GM23248 (cell line): ENCODE measurements at regions not wholly inside any gene's neighbourhood (a gene's known extent, or its start where the extent isn't known, plus 50 kb on each side); places are given as distances from the start of the nearest gene placed in this dataset.
"Not testable (repeated sequence)": the region's sequence is repeated elsewhere in the genome, so short reads cannot be mapped to it uniquely, and the experiment has no call there.

Source experiments
- DNase-seq: peaks from one replicate; pipeline ENCODE4 v3.0.0-alpha.2; 2015
- H2AFZ ChIP-seq: fragments of 200-600 bp; sonication (generic); 2 replicates; pipeline ENCODE4 v1.6.1; 2016; ENCODE audit warnings: antibody characterized with exemption
- H3F3A ChIP-seq: fragments of 200-600 bp; sonication (generic); 2 replicates; pipeline ENCODE4 v1.6.1; 2016; ENCODE audit warnings: mild to moderate bottlenecking, antibody characterized with exemption, mixed run types; ENCODE audit not compliant: insufficient read depth
- H3K27ac ChIP-seq: fragments of 200-600 bp; sonication (generic); 2 replicates; pipeline ENCODE4 v1.5.1; 2016; ENCODE audit warnings: mild to moderate bottlenecking
- H3K27me3 ChIP-seq: fragments of 200-600 bp; sonication (generic); replicated peaks from 2 replicates; pipeline ENCODE4 v1.6.1; 2016; ENCODE audit warnings: mild to moderate bottlenecking; ENCODE audit not compliant: insufficient read depth
- H3K36me3 ChIP-seq: fragments of 200-600 bp; sonication (generic); 2 replicates; pipeline ENCODE4 v1.6.1; 2016; ENCODE audit warnings: low read depth, mild to moderate bottlenecking
- H3K4me1 ChIP-seq: fragments of 200-600 bp; sonication (generic); 2 replicates; pipeline ENCODE4 v1.6.1; 2016; ENCODE audit warnings: mild to moderate bottlenecking; ENCODE audit not compliant: insufficient read depth
- H3K4me2 ChIP-seq: fragments of 200-600 bp; sonication (generic); one replicate; pipeline ENCODE4 v1.6.1; 2016; ENCODE audit warnings: mild to moderate bottlenecking; ENCODE audit not compliant: unreplicated experiment
- H3K4me3 ChIP-seq: fragments of 200-600 bp; sonication (generic); 2 replicates; pipeline ENCODE4 v1.5.1; 2016; ENCODE audit warnings: mild to moderate bottlenecking
- H3K79me2 ChIP-seq: fragments of 200-600 bp; sonication (generic); 2 replicates; pipeline ENCODE4 v1.6.1; 2016; ENCODE audit warnings: mild to moderate bottlenecking; ENCODE audit not compliant: insufficient read depth
- H3K9ac ChIP-seq: fragments of 200-600 bp; sonication (generic); 2 replicates; pipeline ENCODE4 v1.6.1; 2016; ENCODE audit warnings: mild to moderate bottlenecking
- H3K9me2 ChIP-seq: fragments of 200-600 bp; sonication (generic); 2 replicates; pipeline ENCODE4 v1.6.1; 2016; ENCODE audit warnings: mixed run types, mild to moderate bottlenecking, moderate library complexity; ENCODE audit not compliant: insufficient read depth
- H3K9me3 ChIP-seq: fragments of 200-600 bp; sonication (generic); one replicate; pipeline ENCODE4 v1.6.1; 2017; ENCODE audit warnings: low read depth
- H4K20me1 ChIP-seq: fragments of 200-600 bp; sonication (generic); 2 replicates; pipeline ENCODE4 v1.6.0; 2016; ENCODE audit not compliant: insufficient read depth
- EZH2 ChIP-seq: fragments of 200-600 bp; sonication (generic); IDR thresholded peaks from 2 replicates; pipeline ENCODE4 v1.6.1; 2018; ENCODE audit warnings: antibody characterized with exemption, mild to moderate bottlenecking; ENCODE audit not compliant: insufficient read depth, poor library complexity, severe bottlenecking
- EZH2phosphoT487 ChIP-seq: fragments of 200-600 bp; sonication (generic); IDR thresholded peaks from 2 replicates; pipeline ENCODE4 v1.6.1; 2018; ENCODE audit warnings: antibody characterized with exemption, moderate library complexity, mild to moderate bottlenecking, low read depth; ENCODE audit not compliant: insufficient read depth
- WGBS, 2 experiments: methylation state at CpG; one replicate each; pipeline ENCODE4 v1.1.6; 2015 to 2017; ENCODE audit warnings: low lambda C conversion rate in 2 of 2, low coverage in 1 of 2; ENCODE audit errors: missing lambda C conversion rate in 2 of 2; 5-methylcytosine and 5-hydroxymethylcytosine counted together
- in situ Hi-C: fragments of 300-500 bp; cut with MboI; formaldehyde crosslinking; loops from 2 replicates; pipeline ENCODE4 v1.15.0; 2020

GRCh38 chr9:88266416-88266815 lies 121.8 kb upstream of the SPIN1 start:
- no peaks in the 10 kb centered on the region for H3K27me3 ChIP-seq
- no peak overlapping the region for H3K4me3 ChIP-seq
- H3K9me3 ChIP-seq, result no peaks in the 10 kb centered on the region
- peaks cover 10% of the 10 kb centered on the region for H3K4me1 ChIP-seq
- WGBS, 2 experiments, result 53 to 61% methylated on average over 2 of the region's 2 CpGs
- H3K9ac ChIP-seq, result no peak overlapping the region
- TF ChIP-seq EZH2, result no peak
- no peak for TF ChIP-seq EZH2phosphoT487
- no peaks in the 10 kb centered on the region for H3K36me3 ChIP-seq
- no peaks in the 10 kb centered on the region for H3K79me2 ChIP-seq
- in situ Hi-C loops, result no loop called here
- DNase-seq, result no peak
- no peaks in the 10 kb centered on the region for H3K9me2 ChIP-seq
- no peak overlapping the region for H3K27ac ChIP-seq
- H2AFZ ChIP-seq, result no peak overlapping the region
- no peak overlapping the region for H3K4me2 ChIP-seq
- H3F3A ChIP-seq, result no peaks in the 10 kb centered on the region
- no peaks in the 10 kb centered on the region for H4K20me1 ChIP-seq

DNA sequence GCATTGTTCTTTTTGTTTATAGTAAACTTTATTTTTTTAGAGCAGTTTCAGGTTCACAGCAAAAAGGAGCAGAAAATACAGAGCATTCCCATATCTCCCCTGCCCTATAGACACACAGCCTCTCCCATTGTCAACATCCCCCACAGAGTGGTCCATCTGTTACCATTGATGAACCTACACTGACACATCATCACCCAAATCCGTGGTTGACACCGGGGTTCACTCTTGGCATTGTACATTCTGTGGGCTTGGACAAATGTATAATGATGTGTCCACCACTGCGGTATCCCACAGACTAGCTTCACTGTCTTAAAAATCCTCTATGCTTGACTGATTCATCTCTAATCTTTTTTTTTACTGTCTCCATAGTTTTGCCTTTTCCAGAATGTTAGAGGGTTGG lies 120.7 kb upstream of the SPATA31C2 start:
- H3K4me3 ChIP-seq, result no peak overlapping the region; the same call in 1 of the 2 replicates
- no peak overlapping the region for H3K4me2 ChIP-seq
- no peak overlapping the region for H2AFZ ChIP-seq
- H3K9ac ChIP-seq, result no peak overlapping the region
- no peak for TF ChIP-seq EZH2
- TF ChIP-seq EZH2phosphoT487, result no peak
- no peaks in the 10 kb centered on the region for H3K36me3 ChIP-seq
- DNase-seq, result no peak
- H3F3A ChIP-seq, result no peaks in the 10 kb centered on the region
- 67 to 82% methylated on average over 3 of the region's 3 CpGs for WGBS, 2 experiments
- no peaks in the 10 kb centered on the region for H3K79me2 ChIP-seq
- no peaks in the 10 kb centered on the region for H4K20me1 ChIP-seq
- H3K4me1 ChIP-seq, result peaks cover 9% of the 10 kb centered on the region
- no peak overlapping the region for H3K27ac ChIP-seq
- no peaks in the 10 kb centered on the region; the same call in 1 of the 2 replicates for H3K27me3 ChIP-seq
- in situ Hi-C loops, result no loop called here
- no peaks in the 10 kb centered on the region for H3K9me2 ChIP-seq
- H3K9me3 ChIP-seq, result no peaks in the 10 kb centered on the region

DNA sequence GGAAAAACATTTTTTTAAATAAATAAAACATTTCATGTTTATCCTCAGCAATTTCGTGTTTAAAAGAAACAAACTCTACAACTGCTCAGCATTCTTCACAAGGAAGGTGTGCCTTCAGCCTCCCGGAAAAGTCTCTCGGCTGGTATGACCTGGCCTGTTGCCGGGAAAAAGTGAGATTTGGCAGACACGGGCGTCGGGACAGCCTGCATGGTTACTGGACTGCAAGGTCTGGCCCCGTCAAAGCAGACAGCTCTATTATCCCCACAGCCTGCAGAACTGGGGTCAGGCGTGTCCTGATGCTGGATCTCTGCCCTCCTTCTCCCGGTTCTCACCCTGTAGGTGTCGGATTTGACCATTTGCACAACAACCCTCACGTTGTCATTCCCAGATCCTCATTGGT lies 120.3 kb upstream of the SPATA31C2 start:
- peak; percentile 46 for DNase-seq
- TF ChIP-seq EZH2phosphoT487 (no peak), EZH2 (no peak)
- Histone ChIP-seq H3K36me3 (no peaks in the 10 kb centered on the region), H3K9ac (no peak overlapping the region), H3K27ac (no peak overlapping the region), H4K20me1 (no peaks in the 10 kb centered on the region), H3K4me1 (peaks cover 9% of the 10 kb centered on the region), H2AFZ (no peak overlapping the region), H3K9me3 (no peaks in the 10 kb centered on the region), H3F3A (no peaks in the 10 kb centered on the region), H3K79me2 (no peaks in the 10 kb centered on the region), H3K4me3 (no peak overlapping the region; the same call in 1 of the 2 replicates), H3K4me2 (peak overlapping the region; percentile 27), H3K9me2 (no peaks in the 10 kb centered on the region), H3K27me3 (no peaks in the 10 kb centered on the region; the same call in 1 of the 2 replicates)
- in situ Hi-C loops, result no loop called here
- WGBS, 2 experiments, result 4 to 7% methylated on average over 12 of the region's 12 CpGs

- Histone ChIP-seq H2AFZ (no peak overlapping the region), H3K4me1 (peaks cover 9% of the 10 kb centered on the region), H3F3A (no peaks in the 10 kb centered on the region), H3K9me3 (no peaks in the 10 kb centered on the region), H3K9me2 (no peaks in the 10 kb centered on the region), H3K4me3 (no peak overlapping the region; the same call in 1 of the 2 replicates), H4K20me1 (no peaks in the 10 kb centered on the region), H3K36me3 (no peaks in the 10 kb centered on the region), H3K9ac (no peak overlapping the region), H3K27me3 (no peaks in the 10 kb centered on the region; the same call in 1 of the 2 replicates), H3K4me2 (peak overlapping the region; percentile 27), H3K79me2 (no peaks in the 10 kb centered on the region), H3K27ac (no peak overlapping the region)
- TF ChIP-seq EZH2phosphoT487, result no peak
- TF ChIP-seq EZH2, result no peak
- 10 to 17% methylated on average over 2 of the region's 2 CpGs for WGBS, 2 experiments
- DNase-seq, result peak; percentile 66
- in situ Hi-C loops, result no loop called here
Measured at GRCh38 chr9:88258024-88258423, 119.7 kb upstream of the SPATA31C2 start.

GRCh38 chr9:88256216-88256615 lies 117.9 kb upstream of the SPATA31C2 start:
- TF ChIP-seq EZH2phosphoT487 (no peak), EZH2 (no peak)
- Histone ChIP-seq H3K9me3 (no peaks in the 10 kb centered on the region), H3K36me3 (no peaks in the 10 kb centered on the region), H2AFZ (no peak overlapping the region), H3K9ac (no peak overlapping the region), H3K4me2 (no peak overlapping the region), H3F3A (no peaks in the 10 kb centered on the region), H3K27me3 (no peaks in the 10 kb centered on the region; the same call in 1 of the 2 replicates), H3K4me3 (no peak overlapping the region), H3K79me2 (no peaks in the 10 kb centered on the region), H3K27ac (no peak overlapping the region), H3K9me2 (no peaks in the 10 kb centered on the region), H4K20me1 (no peaks in the 10 kb centered on the region), H3K4me1 (peaks cover 9% of the 10 kb centered on the region)
- in situ Hi-C loops, result no loop called here
- 67 to 76% methylated on average over 7 of the region's 7 CpGs for WGBS, 2 experiments
- no peak for DNase-seq

GRCh38 chr9:88255806-88256205 lies 117.5 kb upstream of the SPATA31C2 start:
- in situ Hi-C loops, DNase-seq, H3K9me3 ChIP-seq, H3K27ac ChIP-seq, H3K4me1 ChIP-seq, H3F3A ChIP-seq, H4K20me1 ChIP-seq, H3K9ac ChIP-seq, H3K4me3 ChIP-seq, H2AFZ ChIP-seq, H3K4me2 ChIP-seq, H3K27me3 ChIP-seq, H3K36me3 ChIP-seq, H3K79me2 ChIP-seq, H3K9me2 ChIP-seq: not testable (repeated sequence)
- WGBS, 2 experiments, result 53 to 55% methylated on average over 4 of the region's 4 CpGs
